K562 (cell line): ENCODE measurements at regions not wholly inside any gene's neighbourhood (a gene's known extent, or its start where the extent isn't known, plus 50 kb on each side); places are given as distances from the start of the nearest gene placed in this dataset.

Source experiments
- ARID2 ChIP-seq: fragments of 450-650 bp; IDR thresholded peaks from 2 replicates; pipeline ENCODE4 v1.6.1; 2017; ENCODE audit warnings: antibody characterized with exemption, mild to moderate bottlenecking
- JUND ChIP-seq, 2 experiments: IDR thresholded peaks; 2 replicates in 1 of 2; 3 replicates in 1 of 2; pipeline ENCODE4 v1.6.1; 2011; ENCODE audit warnings: borderline replicate concordance in 2 of 2, low read depth in 2 of 2, low read length in 2 of 2, improper control_type of control experiment in 1 of 2, missing biosample characterization in 1 of 2, missing genetic modification characterization in 1 of 2, missing genetic modification reagents in 1 of 2
- PRPF4 ChIP-seq: fragments of 200-400 bp; formaldehyde crosslinking; IDR thresholded peaks from one replicate; pipeline ENCODE4 v1.6.1; 2017; ENCODE audit warnings: low read length, low read depth, mild to moderate bottlenecking; ENCODE audit not compliant: insufficient read depth, poor library complexity, severe bottlenecking
- TEAD4 ChIP-seq, 2 experiments: sonication (generic) in 1 of 2; formaldehyde crosslinking in 1 of 2; IDR thresholded peaks; 2 replicates each; pipeline versions ENCODE4 v1.6.1 to v1.8.0; 2012 to 2022; ENCODE audit warnings: borderline replicate concordance in 1 of 2, inconsistent platforms in 1 of 2, low read length in 1 of 2, mild to moderate bottlenecking in 1 of 2, missing genetic modification reagents in 1 of 2
- ZNF347 ChIP-seq: fragments of 450-650 bp; formaldehyde crosslinking; IDR thresholded peaks from 2 replicates; pipeline ENCODE4 v1.4.0; 2020; ENCODE audit warnings: low read depth, mild to moderate bottlenecking, moderate library complexity

DNA sequence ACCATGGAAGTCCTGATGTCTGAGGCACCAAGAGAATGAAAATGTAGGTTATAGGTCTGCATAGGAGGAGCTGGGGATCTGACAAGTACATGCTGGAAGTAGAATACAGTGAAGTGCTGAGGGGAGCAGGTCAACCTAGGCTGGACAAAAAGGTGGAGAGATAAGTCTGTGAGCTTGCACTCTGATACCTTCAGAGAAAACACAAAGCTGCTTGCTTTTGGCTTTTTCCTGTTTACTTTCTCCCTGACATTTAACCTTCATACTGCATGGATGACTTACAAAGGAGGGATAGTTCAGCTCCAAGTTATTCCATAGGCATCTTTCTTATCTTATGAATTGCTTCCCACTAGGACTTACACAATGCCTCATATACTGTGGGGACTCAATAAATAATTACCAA lies 256.7 kb upstream of the NREP start:
- TF ChIP-seq ZNF347 (CRISPR knock-in tag): no peak
- TF ChIP-seq ARID2: no peak
- no peak for TF ChIP-seq PRPF4
- no peak for TF ChIP-seq JUND (IDR thresholded peaks at IDR 0.05; ENCODE audit: borderline replicate concordance, low read depth, low read length)
- no peak for TF ChIP-seq JUND (tag; IDR thresholded peaks at IDR 0.05; ENCODE audit: borderline replicate concordance, low read depth, low read length)
- TF ChIP-seq TEAD4 (IDR thresholded peaks at IDR 0.05; ENCODE audit: low read length): no peak
- no peak for TF ChIP-seq TEAD4 (CRISPR knock-in tag; IDR thresholded peaks at IDR 0.05; ENCODE audit: borderline replicate concordance)
